NCI-H1436 (cell line): ENCODE measurements at regions not wholly inside any gene's neighbourhood (a gene's known extent, or its start where the extent isn't known, plus 50 kb on each side); places are given as distances from the start of the nearest gene placed in this dataset.
"Not testable (repeated sequence)": the region's sequence is repeated elsewhere in the genome, so short reads cannot be mapped to it uniquely, and the experiment has no call there.

Experiments used
- DNase-seq: peaks from one replicate; lab custom pipeline; 2025; lab: John Stamatoyannopoulos, UW

- no peak for DNase-seq
Observed at GRCh38 chr7:89401099-89401498, 605.6 kb upstream of the TEX47 start.

- DNase-seq = no peak
Observed at GRCh38 chr7:89401690-89402089, 606.2 kb upstream of the TEX47 start.

- no peak for DNase-seq
Observed at GRCh38 chr7:89451911-89452310, 656.4 kb upstream of the TEX47 start.

- no peak for DNase-seq
Observed at GRCh38 chr7:89456556-89456955, 661.0 kb upstream of the TEX47 start.

GRCh38 chr7:89458114-89458513 lies 662.6 kb upstream of the TEX47 start:
- DNase-seq = no peak

GRCh38 chr7:89474456-89474855 lies 678.9 kb upstream of the TEX47 start:
- no peak for DNase-seq

DNA sequence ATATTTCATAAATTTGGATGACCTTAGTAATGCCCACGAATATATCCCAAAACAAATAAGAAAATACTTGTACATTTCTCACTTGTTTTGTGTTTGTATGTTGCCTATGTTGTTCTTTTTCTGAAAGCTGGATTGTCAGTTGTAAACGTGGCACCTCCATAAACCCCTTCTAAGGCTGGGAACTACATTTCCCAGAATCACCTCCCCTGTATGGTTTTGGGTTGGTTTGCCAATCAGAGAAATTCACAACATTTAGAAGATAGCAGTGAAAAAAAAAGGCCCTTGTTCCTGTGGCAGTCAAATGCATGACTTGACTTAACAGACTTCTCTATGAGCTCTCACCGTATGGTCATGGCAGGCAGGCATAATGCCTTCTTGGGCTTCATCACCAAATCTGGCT lies 676.3 kb upstream of the STEAP1 start:
- DNase-seq = no peak

- no peak for DNase-seq
Observed at GRCh38 chr7:89495704-89496103, 658.6 kb upstream of the STEAP1 start.

- no peak for DNase-seq
Observed at GRCh38 chr7:89500084-89500483, 654.2 kb upstream of the STEAP1 start.

DNA sequence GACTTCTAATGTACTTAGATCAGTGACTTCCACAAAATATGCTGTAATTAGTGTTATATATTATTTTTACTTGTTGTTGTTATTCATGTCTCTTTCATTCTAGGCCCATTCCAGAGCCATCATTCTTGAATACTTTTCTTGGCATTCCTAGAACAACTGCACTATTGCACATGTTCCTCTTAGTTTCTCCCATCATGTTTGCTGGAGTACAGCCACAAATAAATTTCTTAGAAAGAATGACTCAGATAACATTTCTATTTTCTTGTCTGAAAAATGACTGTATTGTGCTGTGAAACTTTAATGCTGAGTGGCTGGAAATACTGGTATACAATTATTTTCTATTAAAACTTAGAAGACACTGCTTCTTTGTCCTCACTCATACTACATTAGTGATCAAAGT lies 651.0 kb upstream of the STEAP1 start:
- DNase-seq = no peak

GRCh38 chr7:89507034-89507433 lies 647.2 kb upstream of the STEAP1 start:
- no peak for DNase-seq

- no peak for DNase-seq
Observed at GRCh38 chr7:89511900-89512299, 642.4 kb upstream of the STEAP1 start.

DNA sequence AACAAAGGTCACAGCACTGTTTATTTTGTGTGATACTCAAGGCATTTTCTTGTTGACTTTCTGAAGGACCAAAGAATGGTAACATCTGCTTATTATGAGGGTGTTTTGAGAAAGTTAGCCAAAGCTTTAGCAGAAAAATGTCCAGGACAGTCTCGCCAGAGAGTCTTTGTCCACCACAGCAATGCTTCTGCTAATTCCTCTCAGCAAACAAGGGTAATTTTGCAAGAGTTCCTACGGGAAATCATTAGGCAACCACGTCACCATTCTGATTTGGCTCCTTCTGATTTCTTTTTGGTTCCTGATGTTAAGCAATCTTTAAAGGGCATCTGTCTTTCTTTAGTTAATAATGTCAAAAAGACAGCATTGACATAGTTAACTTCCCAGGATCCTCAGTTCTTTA lies 639.3 kb upstream of the STEAP1 start:
- no peak for DNase-seq

- DNase-seq = no peak
Observed at GRCh38 chr7:89517815-89518214, 636.5 kb upstream of the STEAP1 start.

DNA sequence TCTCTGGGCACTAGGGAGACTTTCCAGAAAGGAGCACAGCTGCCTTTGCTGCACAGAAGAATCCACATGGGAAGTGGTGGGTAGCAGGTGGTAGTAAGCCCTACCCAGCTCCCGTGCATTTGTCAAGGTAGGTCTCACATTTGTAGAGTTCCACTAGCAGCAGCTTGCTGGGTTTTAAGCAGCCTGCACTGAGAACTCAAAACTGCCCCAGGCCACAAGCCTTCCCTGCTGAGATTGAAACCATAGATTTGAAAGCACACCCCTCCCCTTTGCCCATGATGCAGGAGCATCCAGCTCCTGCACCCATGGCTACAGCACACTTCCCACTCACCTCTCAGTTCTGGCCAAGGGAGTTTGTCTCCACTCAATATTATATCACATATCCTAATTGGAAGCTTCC lies 604.5 kb upstream of the STEAP1 start:
- DNase-seq = no peak

- no peak for DNase-seq
Observed at GRCh38 chr7:89554209-89554608, 600.1 kb upstream of the STEAP1 start.

GRCh38 chr7:89559596-89559995 lies 594.7 kb upstream of the STEAP1 start:
- no peak for DNase-seq

DNA sequence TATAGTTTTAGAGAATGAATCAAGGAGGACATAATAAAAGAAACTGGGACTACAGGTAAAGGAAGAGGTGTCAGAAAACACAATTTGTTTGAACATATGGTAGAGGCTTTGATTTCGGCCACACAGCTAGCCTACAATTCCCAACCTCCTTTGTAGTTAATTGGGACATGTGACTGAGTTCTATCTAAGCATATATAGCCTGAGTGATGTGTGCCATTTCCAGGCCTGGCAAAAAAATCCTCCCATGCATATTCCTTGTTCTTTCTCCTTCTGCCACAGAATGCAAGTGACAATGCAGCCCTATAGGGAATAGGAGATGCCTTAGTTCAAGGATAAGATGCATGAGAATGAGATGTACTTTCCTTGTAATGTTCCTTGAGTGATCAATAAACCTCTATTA lies 590.7 kb upstream of the STEAP1 start:
- no peak for DNase-seq

DNA sequence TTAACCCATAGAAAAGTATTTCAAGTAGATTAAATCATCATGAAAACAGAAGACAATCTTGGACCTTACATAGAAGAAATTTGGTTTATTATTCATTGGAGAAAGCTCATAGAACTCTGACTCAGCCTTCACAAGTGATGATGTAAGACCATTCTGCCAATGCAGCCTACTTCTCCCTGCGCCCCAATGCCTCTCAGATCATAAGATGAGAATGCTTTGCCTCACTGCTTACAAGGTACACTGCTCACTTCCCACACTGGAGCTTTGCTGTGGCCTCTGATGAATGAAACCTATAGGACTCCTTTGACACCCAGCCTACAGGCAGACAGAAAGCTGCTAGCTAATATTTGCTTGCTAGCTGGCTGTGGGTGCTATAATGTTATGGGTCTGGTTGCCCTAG lies 569.4 kb upstream of the STEAP1 start:
- DNase-seq = no peak

DNA sequence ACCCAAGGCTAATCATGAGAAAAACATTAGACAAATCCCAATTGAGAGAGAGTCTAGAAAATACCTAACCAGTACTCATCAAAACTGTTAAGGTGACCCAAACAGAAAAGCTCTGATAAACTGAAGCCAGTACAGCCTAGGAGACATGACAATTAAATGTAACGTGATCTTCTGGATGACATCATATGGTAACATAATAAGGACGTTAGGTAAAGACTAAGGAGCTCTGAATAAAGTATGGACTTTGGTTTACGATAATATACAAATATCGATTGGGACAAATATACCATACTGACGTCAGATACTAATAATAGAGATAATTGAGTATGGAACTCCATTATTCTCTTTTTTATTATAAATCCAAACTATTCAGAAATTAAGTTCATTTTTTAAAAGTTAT lies 561.1 kb upstream of the STEAP1 start:
- DNase-seq = no peak

DNA sequence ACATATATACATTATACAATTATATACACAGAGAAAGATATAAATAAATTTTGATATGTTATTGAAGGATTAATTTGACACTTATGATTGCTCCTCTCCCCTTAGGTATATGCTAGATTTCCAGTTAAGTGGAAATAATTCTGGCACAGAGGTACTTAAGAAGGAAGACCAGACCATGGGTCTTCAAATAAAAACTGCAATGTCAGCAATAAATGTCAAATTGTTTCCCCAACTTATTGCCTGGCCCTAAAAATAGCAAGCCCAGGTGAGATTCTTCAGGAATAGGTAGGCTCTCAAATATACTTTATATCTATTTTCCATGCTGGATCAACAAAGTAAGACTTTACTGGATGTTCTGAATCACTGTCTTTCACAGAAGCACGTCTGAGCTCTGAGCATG lies 551.3 kb upstream of the STEAP1 start:
- DNase-seq = no peak

- no peak for DNase-seq
Observed at GRCh38 chr7:89605362-89605761, 548.9 kb upstream of the STEAP1 start.

- DNase-seq = no peak
Observed at GRCh38 chr7:89606511-89606910, 547.8 kb upstream of the STEAP1 start.

DNA sequence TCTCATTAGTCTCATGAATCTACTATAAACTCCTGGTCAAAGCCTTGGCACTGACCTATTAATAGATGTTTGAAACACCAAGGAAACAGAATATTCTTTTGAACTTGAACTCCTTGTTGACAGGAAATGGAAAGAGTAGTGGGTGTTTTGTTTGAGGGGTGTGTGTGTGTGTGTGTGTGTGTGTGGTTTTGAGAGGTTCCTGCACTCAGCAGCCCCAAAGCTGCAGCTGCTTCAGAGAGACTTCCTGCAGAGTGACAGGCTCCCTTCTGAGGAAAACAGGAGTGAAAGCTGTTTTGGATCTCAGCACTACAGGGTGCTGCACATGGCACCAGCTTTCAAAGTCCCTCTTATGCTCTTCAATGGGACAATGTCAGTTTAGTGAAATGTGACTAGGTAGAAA lies 546.5 kb upstream of the STEAP1 start:
- DNase-seq = no peak

- DNase-seq = not testable (repeated sequence)
Observed at GRCh38 chr7:89616829-89617228, 537.4 kb upstream of the STEAP1 start.
